OCI-LY3 (cell line): ENCODE measurements at regions not wholly inside any gene's neighbourhood (a gene's known extent, or its start where the extent isn't known, plus 50 kb on each side); places are given as distances from the start of the nearest gene placed in this dataset.

Source experiments
- H2AFZ ChIP-seq: fragments of 200-600, 300-600 bp; shearing (Covaris generic); 2 replicates; pipeline ENCODE4 v1.6.0; 2014; ENCODE audit warnings: antibody characterized with exemption, low read depth, low read length
- H3K27ac ChIP-seq: fragments of 200-600, 300-600 bp; sonication (generic); 2 replicates; pipeline ENCODE4 v1.5.1; 2014; ENCODE audit warnings: mild to moderate bottlenecking, low read length, moderate library complexity, mixed read lengths
- H3K27me3 ChIP-seq: fragments of 200-600, 300-600 bp; sonication (generic); 2 replicates; pipeline ENCODE4 v1.6.1; 2014; ENCODE audit warnings: low read depth, low read length, mixed read lengths
- H3K36me3 ChIP-seq: fragments of 200-600, 300-600 bp; sonication (generic); replicated peaks from 2 replicates; pipeline ENCODE3; 2014; ENCODE audit warnings: low read depth, low read length, mixed read lengths
- H3K4me1 ChIP-seq: fragments of 300-600, 200-600 bp; sonication (generic); 2 replicates; pipeline ENCODE4 v1.6.1; 2014; ENCODE audit warnings: low read length, mixed read lengths
- H3K4me2 ChIP-seq: fragments of 200-600, 300-600 bp; sonication (generic); 2 replicates; pipeline ENCODE4 v1.6.1; 2014; ENCODE audit warnings: low read length, mixed read lengths
- H3K4me3 ChIP-seq: fragments of 300-600, 200-600 bp; sonication (generic); 2 replicates; pipeline ENCODE4 v1.5.1; 2014; ENCODE audit warnings: antibody characterized with exemption, mild to moderate bottlenecking, low read length, moderate library complexity
- H3K79me2 ChIP-seq: fragments of 300-600, 200-600 bp; shearing (Covaris generic); 2 replicates; pipeline ENCODE4 v1.6.1; 2014; ENCODE audit warnings: mild to moderate bottlenecking, low read length, mixed read lengths
- H3K9ac ChIP-seq: fragments of 300-600, 200-600 bp; shearing (Covaris generic); 2 replicates; pipeline ENCODE4 v1.6.0; 2014; ENCODE audit warnings: mild to moderate bottlenecking, low read length, moderate library complexity
- H3K9me3 ChIP-seq: fragments of 200-600, 300-600 bp; shearing (Covaris generic); 2 replicates; pipeline ENCODE4 v1.6.1; 2014; ENCODE audit warnings: low read length, mixed read lengths; ENCODE audit not compliant: insufficient read depth
- H4K20me1 ChIP-seq: fragments of 200-600, 300-600 bp; sonication (generic); 2 replicates; pipeline ENCODE4 v1.6.1; 2016; ENCODE audit warnings: low read length, mixed read lengths; ENCODE audit not compliant: insufficient read depth
- CTCF ChIP-seq: fragments of 200-600, 300-600 bp; sonication (generic); IDR thresholded peaks from 2 replicates; pipeline ENCODE4 v1.5.1; 2014; ENCODE audit warnings: antibody characterized with exemption, low read length, low read depth
- EZH2phosphoT487 ChIP-seq: fragments of 200-600 bp; shearing (Covaris generic); IDR thresholded peaks from 2 replicates; pipeline ENCODE4 v1.6.1; 2018; ENCODE audit warnings: antibody characterized with exemption, mixed run types, low read depth

GRCh38 chr4:1477045-1477840 is 71.0 kb upstream of the NKX1-1 start:
- Histone ChIP-seq H2AFZ (no peak overlapping the region), H3K27ac (no peak overlapping the region), H3K36me3 (no peaks in the 10 kb centered on the region), H3K4me1 (no peaks in the 10 kb centered on the region), H3K9ac (no peak overlapping the region), H3K79me2 (no peaks in the 10 kb centered on the region), H3K4me3 (no peak overlapping the region), H3K9me3 (no peaks in the 10 kb centered on the region), H4K20me1 (no peaks in the 10 kb centered on the region), H3K4me2 (no peak overlapping the region), H3K27me3 (no peaks in the 10 kb centered on the region)
- TF ChIP-seq EZH2phosphoT487, result no peak
- TF ChIP-seq CTCF, result no peak

GRCh38 chr4:1476140-1476513 is 69.9 kb upstream of the NKX1-1 start:
- H3K4me3 ChIP-seq, result no peak overlapping the region
- no peaks in the 10 kb centered on the region for H3K9me3 ChIP-seq
- no peaks in the 10 kb centered on the region for H3K27me3 ChIP-seq
- no peaks in the 10 kb centered on the region for H3K36me3 ChIP-seq
- no peaks in the 10 kb centered on the region for H4K20me1 ChIP-seq
- H3K9ac ChIP-seq, result no peak overlapping the region
- TF ChIP-seq CTCF (no peak), EZH2phosphoT487 (no peak)
- H2AFZ ChIP-seq, result no peak overlapping the region
- H3K79me2 ChIP-seq, result no peaks in the 10 kb centered on the region
- no peak overlapping the region for H3K27ac ChIP-seq
- H3K4me2 ChIP-seq, result no peak overlapping the region
- no peaks in the 10 kb centered on the region for H3K4me1 ChIP-seq

GRCh38 chr4:1475277-1476139 is 69.3 kb upstream of the NKX1-1 start:
- no peak for TF ChIP-seq EZH2phosphoT487
- TF ChIP-seq CTCF, result no peak
- Histone ChIP-seq H2AFZ (no peak overlapping the region), H3K4me3 (no peak overlapping the region), H3K36me3 (no peaks in the 10 kb centered on the region), H3K27me3 (no peaks in the 10 kb centered on the region), H3K4me2 (no peak overlapping the region), H4K20me1 (no peaks in the 10 kb centered on the region), H3K79me2 (no peaks in the 10 kb centered on the region), H3K4me1 (no peaks in the 10 kb centered on the region), H3K9ac (no peak overlapping the region), H3K9me3 (no peaks in the 10 kb centered on the region), H3K27ac (no peak overlapping the region)
